ENCODE measurements at regions not wholly inside any gene's neighbourhood (a gene's known extent, or its start where the extent isn't known, plus 50 kb on each side); places are given as distances from the start of the nearest gene placed in this dataset.
A peak's percentile ranks its signal among the peaks of the same experiment; 100 is the strongest.

DNA sequence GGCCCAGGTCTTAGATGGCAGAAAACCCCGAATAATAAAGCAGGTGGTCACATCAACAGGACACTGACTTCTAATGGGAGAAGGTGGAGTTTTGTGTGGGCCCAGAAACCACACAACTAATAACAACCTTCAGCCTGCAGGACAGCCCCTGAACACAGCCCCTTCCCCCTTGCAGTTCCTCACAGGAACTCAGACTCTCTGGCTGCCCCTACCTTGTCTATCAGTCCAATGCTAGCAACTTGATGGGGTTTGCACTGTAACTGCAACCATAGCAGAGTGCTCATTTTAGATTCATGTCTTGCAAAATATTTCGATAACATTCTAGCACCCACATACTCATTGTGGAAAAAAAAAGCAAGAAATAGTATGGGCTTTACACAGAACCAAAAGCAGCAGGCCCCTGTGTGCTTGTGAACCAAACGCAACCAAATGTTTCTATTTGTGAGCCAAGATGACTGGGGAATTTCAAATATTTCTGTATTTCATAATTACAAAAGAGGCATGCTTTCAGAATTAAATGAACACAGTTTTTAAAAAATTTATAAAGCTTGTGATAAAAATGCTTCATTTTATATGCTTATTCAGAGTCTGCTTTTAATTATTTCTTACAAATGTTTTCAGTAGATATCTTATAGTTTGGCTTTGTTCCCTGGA lies 62.7 kb upstream of the PDE4D start:
- no peak overlapping the region for H3K27ac ChIP-seq
- intact Hi-C loops (cut with DNase I; ENCODE audit: low total_unique reads): no loop called here
- H3K27me3 ChIP-seq: no peaks in the 10 kb centered on the region
- DNase-seq: no peak
- no peaks in the 10 kb centered on the region for H3K4me1 ChIP-seq
- H3K36me3 ChIP-seq: no peaks in the 10 kb centered on the region
- WGBS, 5 donors: 78 to 94% (median 88%) methylated on average over 3 of the region's 3 CpGs
- H3K4me3 ChIP-seq: no peak overlapping the region
- H3K9me3 ChIP-seq: no peaks in the 10 kb centered on the region
- TF ChIP-seq POLR2A (IDR thresholded peaks at IDR 0.05): no peak

DNA sequence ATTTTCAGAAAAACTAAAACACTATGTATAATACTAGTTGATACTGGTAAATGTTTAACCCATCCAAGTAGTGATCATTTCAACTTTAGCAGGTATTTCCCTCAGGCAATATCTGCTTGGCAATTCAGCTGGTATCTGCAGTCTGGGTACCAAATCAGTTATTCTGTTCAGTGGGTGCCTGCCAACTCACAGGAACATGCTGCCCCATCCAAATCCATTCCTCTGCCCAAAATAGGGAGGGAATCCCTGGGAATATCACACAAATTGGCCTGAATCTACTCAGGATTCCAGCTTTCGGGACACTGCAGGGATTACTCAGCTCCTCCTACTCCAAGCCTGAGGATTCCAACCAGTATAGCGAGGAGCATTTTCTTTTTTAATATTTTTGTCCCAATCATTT lies 61.7 kb upstream of the PDE4D start:
- no peaks in the 10 kb centered on the region for H3K36me3 ChIP-seq
- no peaks in the 10 kb centered on the region for H3K9me3 ChIP-seq
- H3K4me1 ChIP-seq: no peaks in the 10 kb centered on the region
- no peak overlapping the region for H3K4me3 ChIP-seq
- intact Hi-C loops (cut with DNase I; ENCODE audit: low total_unique reads): no loop called here
- TF ChIP-seq POLR2A (IDR thresholded peaks at IDR 0.05) (no peak), EP300 (IDR thresholded peaks at IDR 0.05) (no peak), POLR2AphosphoS5 (IDR thresholded peaks at IDR 0.05) (no peak)
- TF ChIP-seq, protein P1, sequence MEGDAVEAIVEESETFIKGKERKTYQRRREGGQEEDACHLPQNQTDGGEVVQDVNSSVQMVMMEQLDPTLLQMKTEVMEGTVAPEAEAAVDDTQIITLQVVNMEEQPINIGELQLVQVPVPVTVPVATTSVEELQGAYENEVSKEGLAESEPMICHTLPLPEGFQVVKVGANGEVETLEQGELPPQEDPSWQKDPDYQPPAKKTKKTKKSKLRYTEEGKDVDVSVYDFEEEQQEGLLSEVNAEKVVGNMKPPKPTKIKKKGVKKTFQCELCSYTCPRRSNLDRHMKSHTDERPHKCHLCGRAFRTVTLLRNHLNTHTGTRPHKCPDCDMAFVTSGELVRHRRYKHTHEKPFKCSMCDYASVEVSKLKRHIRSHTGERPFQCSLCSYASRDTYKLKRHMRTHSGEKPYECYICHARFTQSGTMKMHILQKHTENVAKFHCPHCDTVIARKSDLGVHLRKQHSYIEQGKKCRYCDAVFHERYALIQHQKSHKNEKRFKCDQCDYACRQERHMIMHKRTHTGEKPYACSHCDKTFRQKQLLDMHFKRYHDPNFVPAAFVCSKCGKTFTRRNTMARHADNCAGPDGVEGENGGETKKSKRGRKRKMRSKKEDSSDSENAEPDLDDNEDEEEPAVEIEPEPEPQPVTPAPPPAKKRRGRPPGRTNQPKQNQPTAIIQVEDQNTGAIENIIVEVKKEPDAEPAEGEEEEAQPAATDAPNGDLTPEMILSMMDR (IDR thresholded peaks at IDR 0.05): no peak
- WGBS, 5 donors: 74 to 94% (median 82%) methylated on average over 2 of the region's 2 CpGs
- DNase-seq: no peak
- H3K27ac ChIP-seq: no peak overlapping the region
- no peaks in the 10 kb centered on the region for H3K27me3 ChIP-seq

DNA sequence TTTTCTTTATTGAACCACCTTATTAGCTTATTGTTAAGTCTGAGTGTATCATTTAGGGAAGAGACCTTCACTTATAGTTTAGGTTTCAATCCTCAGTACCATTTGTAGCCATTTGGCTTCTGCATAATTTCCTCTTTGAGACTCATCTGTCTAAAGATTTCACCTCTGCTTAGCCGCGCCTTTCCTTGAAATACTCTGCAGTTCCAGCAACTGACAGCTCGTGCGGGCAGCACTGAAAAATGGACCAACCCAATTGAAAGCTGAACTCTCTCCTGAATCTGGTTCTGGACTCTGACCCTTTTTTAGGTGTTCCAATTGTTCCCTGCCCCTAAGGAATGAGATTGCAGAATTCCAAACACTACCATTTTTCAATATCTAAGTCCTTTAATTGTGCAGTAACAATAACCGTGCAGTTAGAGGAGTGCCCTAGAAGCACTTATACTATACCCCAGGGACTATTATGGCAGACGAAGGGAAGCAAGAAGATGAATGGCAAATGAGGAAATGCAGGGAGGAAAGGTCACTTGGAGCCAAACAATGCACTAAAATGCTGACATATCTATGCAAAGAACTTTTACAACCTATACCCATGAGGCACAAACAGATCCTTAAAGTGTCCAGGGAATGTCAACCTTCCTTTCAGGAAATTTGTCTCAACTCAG lies 50.1 kb upstream of the PDE4D start:
- intact Hi-C loops (cut with DNase I; ENCODE audit: low total_unique reads): no loop called here
- H3K27ac ChIP-seq: no peak overlapping the region
- H3K4me1 ChIP-seq: no peaks in the 10 kb centered on the region
- TF ChIP-seq POLR2AphosphoS5 (IDR thresholded peaks at IDR 0.05): no peak
- TF ChIP-seq, protein P1 (IDR thresholded peaks at IDR 0.05): no peak
- TF ChIP-seq POLR2A (IDR thresholded peaks at IDR 0.05): no peak
- no peak for TF ChIP-seq EP300 (IDR thresholded peaks at IDR 0.05)
- H3K9me3 ChIP-seq: no peaks in the 10 kb centered on the region
- H3K27me3 ChIP-seq: no peaks in the 10 kb centered on the region
- WGBS, 5 donors: 73 to 76% (median 75%) methylated on average over 6 of the region's 6 CpGs
- no peak overlapping the region for H3K4me3 ChIP-seq
- DNase-seq: peak in 1 of 2 donors; percentile 2
- no peaks in the 10 kb centered on the region for H3K36me3 ChIP-seq

Small RNA genes in the stretch of these regions (small RNA-seq; reads per million reads assigned to genes)
- 0 reads per million in 4 donors for gene RNU6-806P
